Astrocyte (in vitro differentiated cells and primary cell): ENCODE measurements at regions not wholly inside any gene's neighbourhood (a gene's known extent, or its start where the extent isn't known, plus 50 kb on each side); places are given as distances from the start of the nearest gene placed in this dataset.

Experiments used
- DNase-seq: peaks from one replicate; pipeline ENCODE4 v3.0.0-alpha.2; 2010; ENCODE audit warnings: low read depth
- FAIRE-seq: peaks from 2 replicates; lab custom pipeline; 2011; peaks lifted over from hg19 to GRCh38; lab: Jason Lieb, UNC
- H2AFZ ChIP-seq: 2 replicates; pipeline ENCODE4 v1.6.0; 2012; ENCODE audit warnings: low read depth, low read length, inconsistent platforms
- H3K27ac ChIP-seq: 2 replicates; pipeline ENCODE4 v1.5.1; 2011; ENCODE audit warnings: low read depth, low read length, inconsistent platforms
- H3K27me3 ChIP-seq: 2 replicates; pipeline ENCODE4 v1.6.0; 2011; ENCODE audit warnings: low read length, inconsistent platforms; ENCODE audit not compliant: insufficient read depth
- H3K36me3 ChIP-seq: 2 replicates; pipeline ENCODE4 v1.5.1; 2011; ENCODE audit warnings: low read length, inconsistent platforms; ENCODE audit not compliant: insufficient read depth
- H3K4me1 ChIP-seq: 2 replicates; pipeline ENCODE4 v1.5.1; 2011; ENCODE audit warnings: low read length, inconsistent platforms; ENCODE audit not compliant: insufficient read depth
- H3K4me2 ChIP-seq: 2 replicates; pipeline ENCODE4 v1.6.0; 2012; ENCODE audit warnings: low read length, inconsistent platforms
- H3K4me3 ChIP-seq: 2 replicates; pipeline ENCODE4 v1.5.1; 2011; ENCODE audit warnings: low read depth, mild to moderate bottlenecking, low read length, inconsistent platforms; ENCODE audit not compliant: insufficient read depth
- H3K79me2 ChIP-seq: 2 replicates; pipeline ENCODE4 v1.6.0; 2012; ENCODE audit warnings: mild to moderate bottlenecking, low read length, inconsistent platforms; ENCODE audit not compliant: insufficient read depth
- H3K9ac ChIP-seq: 2 replicates; pipeline ENCODE4 v1.6.0; 2012; ENCODE audit warnings: mild to moderate bottlenecking, low read length, inconsistent platforms
- H3K9me3 ChIP-seq: 2 replicates; pipeline ENCODE4 v1.5.1; 2012; ENCODE audit warnings: low read depth, mild to moderate bottlenecking, low read length, inconsistent platforms; ENCODE audit not compliant: insufficient read depth
- H4K20me1 ChIP-seq: 2 replicates; pipeline ENCODE4 v1.6.0; 2012; ENCODE audit warnings: low read length, inconsistent platforms; ENCODE audit not compliant: insufficient read depth
- H3K27ac Mint-ChIP-seq: one replicate; pipeline ENCODE4 v1.8.0; 2021; ENCODE audit warnings: mild to moderate bottlenecking, mixed read lengths; ENCODE audit not compliant: unreplicated experiment
- H3K27me3 Mint-ChIP-seq: one replicate; pipeline ENCODE4 v1.8.0; 2021; ENCODE audit warnings: low read depth, mixed read lengths; ENCODE audit not compliant: unreplicated experiment
- H3K36me3 Mint-ChIP-seq: one replicate; pipeline ENCODE4 v1.8.0; 2021; ENCODE audit warnings: low read depth, mixed read lengths; ENCODE audit not compliant: unreplicated experiment
- H3K4me1 Mint-ChIP-seq: one replicate; pipeline ENCODE4 v1.8.0; 2021; ENCODE audit warnings: low read depth, mixed read lengths; ENCODE audit not compliant: unreplicated experiment
- H3K4me3 Mint-ChIP-seq: one replicate; pipeline ENCODE4 v1.8.0; 2021; ENCODE audit warnings: mild to moderate bottlenecking, moderate library complexity, mixed read lengths; ENCODE audit not compliant: unreplicated experiment
- H3K9me3 Mint-ChIP-seq: one replicate; pipeline ENCODE4 v1.8.0; 2021; ENCODE audit warnings: mild to moderate bottlenecking, mixed read lengths; ENCODE audit not compliant: unreplicated experiment
- CTCF ChIP-seq: IDR thresholded peaks from 2 replicates; pipeline ENCODE4 v1.5.1; 2011; ENCODE audit warnings: low read depth, mild to moderate bottlenecking, inconsistent platforms, low read length, moderate library complexity; ENCODE audit not compliant: insufficient read depth
- EZH2 ChIP-seq: IDR thresholded peaks from 2 replicates; pipeline ENCODE4 v1.6.1; 2012; ENCODE audit warnings: mild to moderate bottlenecking, low read length, inconsistent platforms; ENCODE audit not compliant: insufficient read depth

- H3K4me1 Mint-ChIP-seq: no peaks in the 10 kb centered on the region
- Histone ChIP-seq H3K36me3 (no peaks in the 10 kb centered on the region), H3K9me3 (no peaks in the 10 kb centered on the region), H3K79me2 (no peaks in the 10 kb centered on the region), H2AFZ (no peak overlapping the region), H3K4me3 (no peak overlapping the region), H3K9ac (no peak overlapping the region), H3K4me1 (no peaks in the 10 kb centered on the region), H3K27ac (no peak overlapping the region), H3K27me3 (peaks cover 11% of the 10 kb centered on the region), H3K4me2 (no peak overlapping the region), H4K20me1 (no peaks in the 10 kb centered on the region)
- H3K36me3 Mint-ChIP-seq: no peaks in the 10 kb centered on the region
- no peak for FAIRE-seq
- H3K27me3 Mint-ChIP-seq: peaks cover 22% of the 10 kb centered on the region
- no peak overlapping the region for H3K27ac Mint-ChIP-seq
- no peak for DNase-seq
- TF ChIP-seq EZH2 (no peak), CTCF (no peak)
- H3K9me3 Mint-ChIP-seq: no peaks in the 10 kb centered on the region
- H3K4me3 Mint-ChIP-seq: no peak overlapping the region
Observed at GRCh38 chr4:152171556-152171955, 364.3 kb downstream of the FBXW7 start.

GRCh38 chr4:152169683-152170082 is 366.2 kb downstream of the FBXW7 start:
- Mint-ChIP-seq H3K4me3 (no peak overlapping the region), H3K27ac (no peak overlapping the region), H3K36me3 (no peaks in the 10 kb centered on the region), H3K4me1 (peaks cover 11% of the 10 kb centered on the region), H3K27me3 (peaks cover 20% of the 10 kb centered on the region), H3K9me3 (no peaks in the 10 kb centered on the region)
- Histone ChIP-seq H3K79me2 (no peaks in the 10 kb centered on the region), H3K9ac (no peak overlapping the region), H4K20me1 (no peaks in the 10 kb centered on the region), H3K4me3 (no peak overlapping the region), H3K27me3 (peaks cover 15% of the 10 kb centered on the region), H3K4me2 (no peak overlapping the region), H3K27ac (no peak overlapping the region), H3K9me3 (no peaks in the 10 kb centered on the region), H2AFZ (no peak overlapping the region), H3K4me1 (no peaks in the 10 kb centered on the region), H3K36me3 (no peaks in the 10 kb centered on the region)
- no peak for FAIRE-seq
- TF ChIP-seq EZH2 (no peak), CTCF (no peak)
- DNase-seq: no peak

GRCh38 chr4:152168987-152169616 is 366.8 kb downstream of the FBXW7 start:
- FAIRE-seq: no peak
- Histone ChIP-seq H3K79me2 (no peaks in the 10 kb centered on the region), H3K27me3 (peaks cover 15% of the 10 kb centered on the region), H2AFZ (no peak overlapping the region), H3K27ac (no peak overlapping the region), H3K9me3 (no peaks in the 10 kb centered on the region), H3K4me3 (no peak overlapping the region), H3K9ac (no peak overlapping the region), H3K4me2 (no peak overlapping the region), H3K36me3 (no peaks in the 10 kb centered on the region), H4K20me1 (no peaks in the 10 kb centered on the region), H3K4me1 (no peaks in the 10 kb centered on the region)
- Mint-ChIP-seq H3K27me3 (peaks cover 18% of the 10 kb centered on the region), H3K4me1 (peaks cover 14% of the 10 kb centered on the region), H3K27ac (no peak overlapping the region), H3K9me3 (no peaks in the 10 kb centered on the region), H3K36me3 (no peaks in the 10 kb centered on the region), H3K4me3 (no peak overlapping the region)
- no peak for DNase-seq
- TF ChIP-seq EZH2: no peak
- no peak for TF ChIP-seq CTCF
